GM18909 (cell line): ENCODE measurements at regions not wholly inside any gene's neighbourhood (a gene's known extent, or its start where the extent isn't known, plus 50 kb on each side); places are given as distances from the start of the nearest gene placed in this dataset.

Source experiments
- ATAC-seq: cut with Tn5 transposase; IDR thresholded peaks from one replicate; pipeline ENCODE4 v1.9.1; 2021; ENCODE audit warnings: mild to moderate bottlenecking; ENCODE audit not compliant: unreplicated experiment, poor library complexity

- ATAC-seq, result no peak
These were observed 209.6 kb upstream of the TNP1 start for GRCh38 chr2:217069263-217070042.

GRCh38 chr2:217068677-217069250 lies 208.9 kb upstream of the TNP1 start:
- ATAC-seq, result no peak

GRCh38 chr2:217067787-217068186 lies 207.9 kb upstream of the TNP1 start:
- no peak for ATAC-seq

GRCh38 chr2:217066510-217067270 lies 206.8 kb upstream of the TNP1 start:
- no peak for ATAC-seq

- no peak for ATAC-seq
These were observed 206.0 kb upstream of the TNP1 start for GRCh38 chr2:217065695-217066405.

- ATAC-seq, result no peak
These were observed 205.1 kb upstream of the TNP1 start for GRCh38 chr2:217065012-217065290.

GRCh38 chr2:217064234-217065011 lies 204.6 kb upstream of the TNP1 start:
- ATAC-seq, result no peak

GRCh38 chr2:217063238-217063755 lies 203.4 kb upstream of the TNP1 start:
- no peak for ATAC-seq

- ATAC-seq, result no peak
These were observed 202.9 kb upstream of the TNP1 start for GRCh38 chr2:217062768-217063167.

- ATAC-seq, result no peak
These were observed 202.1 kb upstream of the TNP1 start for GRCh38 chr2:217061916-217062505.

GRCh38 chr2:217060951-217061547 lies 201.2 kb upstream of the TNP1 start:
- no peak for ATAC-seq

GRCh38 chr2:217060516-217060915 lies 200.7 kb upstream of the TNP1 start:
- ATAC-seq, result no peak

- no peak for ATAC-seq
These were observed 199.2 kb upstream of the TNP1 start for GRCh38 chr2:217058791-217059755.

GRCh38 chr2:217057773-217058172 lies 197.9 kb upstream of the TNP1 start:
- no peak for ATAC-seq

- no peak for ATAC-seq
These were observed 195.8 kb upstream of the TNP1 start for GRCh38 chr2:217055624-217056023.

- no peak for ATAC-seq
These were observed 194.9 kb upstream of the TNP1 start for GRCh38 chr2:217054791-217055190.

GRCh38 chr2:217052856-217053577 lies 193.2 kb upstream of the TNP1 start:
- no peak for ATAC-seq
